Body of pancreas (tissue), 4 donors: ENCODE measurements at regions not wholly inside any gene's neighbourhood (a gene's known extent, or its start where the extent isn't known, plus 50 kb on each side); places are given as distances from the start of the nearest gene placed in this dataset.

Experiments
- ATAC-seq: fragments of 150-250 bp; one replicate; pipeline ENCODE4 v1.9.1; 2016
- DNase-seq, 4 donors: peaks; one replicate each; pipeline ENCODE4 v3.0.0-alpha.2; 2019
- H3K27ac ChIP-seq, 4 donors: fragments of 200-600 bp; sonication (generic); 1 replicate in 3 of 4; 2 replicates in 1 of 4; pipeline versions ENCODE4 v1.5.1 to v1.6.1; 2016 to 2019; ENCODE audit warnings: mild to moderate bottlenecking in 1 of 4, mixed read lengths in 1 of 4, moderate library complexity in 1 of 4
- H3K27me3 ChIP-seq, 2 donors: fragments of 200-600 bp; sonication (generic); one replicate each; pipeline ENCODE4 v1.6.0; 2016; ENCODE audit warnings: mild to moderate bottlenecking in 1 of 2
- H3K36me3 ChIP-seq, 2 donors: fragments of 200-600 bp; sonication (generic); replicated peaks in 1 of 2; 2 replicates each; pipeline ENCODE4 v1.5.1; 2016; ENCODE audit warnings: low read depth in 2 of 2; ENCODE audit not compliant: insufficient read depth in 1 of 2
- H3K4me1 ChIP-seq: fragments of 200-600 bp; sonication (generic); one replicate; pipeline ENCODE4 v1.6.0; 2016
- H3K4me3 ChIP-seq, 2 donors: fragments of 200-600 bp; sonication (generic); 1 replicate in 1 of 2; 2 replicates in 1 of 2; pipeline ENCODE4 v1.5.1; 2016 to 2019
- H3K9me3 ChIP-seq, 3 donors: fragments of 200-600 bp; sonication (generic); 1 replicate in 2 of 3; 2 replicates in 1 of 3; pipeline ENCODE4 v1.5.1; 2016
- CTCF ChIP-seq, 7 experiments: fragments of 450-650 bp in 4 of 7; fragments of 200-600 bp in 3 of 7; sonication (generic) in 3 of 7; IDR thresholded peaks; one replicate each; pipeline ENCODE4 v1.5.1; 2016 to 2019; ENCODE audit warnings: antibody characterized with exemption in 7 of 7
- POLR2A ChIP-seq, 3 donors: fragments of 450-650 bp; IDR thresholded peaks; one replicate each; pipeline ENCODE4 v1.6.1; 2016; ENCODE audit warnings: antibody characterized with exemption in 3 of 3, mild to moderate bottlenecking in 2 of 3
- WGBS, 2 donors: methylation state at CpG; one replicate each; pipeline ENCODE4 v1.1.5; 2017; 5-methylcytosine and 5-hydroxymethylcytosine counted together
- intact Hi-C: fragments of 100-400 bp; cut with DNase I; formaldehyde crosslinking; loops from one replicate; pipeline ENCODE4 v1.15.1; 2023

- TF ChIP-seq CTCF (IDR thresholded peaks at IDR 0.05) (no peak), POLR2A (IDR thresholded peaks at IDR 0.05) (no peak)
- no peaks in the 10 kb centered on the region for H3K36me3 ChIP-seq
- no peak for DNase-seq
- WGBS, 2 donors = 80 to 81% methylated on average over 6 to 12 of the region's 12 CpGs
- no peak overlapping the region for H3K27ac ChIP-seq
- intact Hi-C loops = no loop called here
- no peaks in the 10 kb centered on the region for H3K9me3 ChIP-seq
- H3K27me3 ChIP-seq = no peaks in the 10 kb centered on the region
- no peak for ATAC-seq
- no peak overlapping the region for H3K4me3 ChIP-seq
- H3K4me1 ChIP-seq = no peaks in the 10 kb centered on the region
Measured at GRCh38 chr13:112322557-112322956, 53.6 kb upstream of the SPACA7 start.

GRCh38 chr13:112324116-112324515 is 52.0 kb upstream of the SPACA7 start:
- intact Hi-C loops = no loop called here
- Histone ChIP-seq H3K9me3 (no peaks in the 10 kb centered on the region), H3K27me3 (no peaks in the 10 kb centered on the region), H3K27ac (no peak overlapping the region), H3K4me3 (no peak overlapping the region), H3K4me1 (no peaks in the 10 kb centered on the region), H3K36me3 (no peaks in the 10 kb centered on the region)
- DNase-seq = no peak
- TF ChIP-seq CTCF (IDR thresholded peaks at IDR 0.05) (no peak), POLR2A (IDR thresholded peaks at IDR 0.05) (no peak)
- no peak for ATAC-seq
- 27 to 36% methylated on average over 13 to 16 of the region's 16 CpGs for WGBS, 2 donors

GRCh38 chr13:112325142-112325808 is 50.9 kb upstream of the SPACA7 start:
- H3K4me1 ChIP-seq = no peaks in the 10 kb centered on the region
- intact Hi-C loops = no loop called here
- no peak for TF ChIP-seq POLR2A (IDR thresholded peaks at IDR 0.05)
- no peak for TF ChIP-seq CTCF (IDR thresholded peaks at IDR 0.05)
- ATAC-seq (no peak), DNase-seq (no peak)
- no peak overlapping the region for H3K27ac ChIP-seq
- no peaks in the 10 kb centered on the region for H3K36me3 ChIP-seq
- no peak overlapping the region for H3K4me3 ChIP-seq
- no peaks in the 10 kb centered on the region for H3K9me3 ChIP-seq
- no peaks in the 10 kb centered on the region for H3K27me3 ChIP-seq
- WGBS, 2 donors = 41 to 48% methylated on average over 21 to 26 of the region's 26 CpGs

- intact Hi-C loops = no loop called here
- Histone ChIP-seq H3K9me3 (no peaks in the 10 kb centered on the region), H3K27ac (no peak overlapping the region), H3K4me3 (no peak overlapping the region), H3K27me3 (peaks cover 0 to 5% of the 10 kb centered on the region in 2 donors), H3K36me3 (no peaks in the 10 kb centered on the region), H3K4me1 (peaks cover 6% of the 10 kb centered on the region)
- no peak for TF ChIP-seq CTCF (IDR thresholded peaks at IDR 0.05)
- TF ChIP-seq POLR2A (IDR thresholded peaks at IDR 0.05) = no peak
- ATAC-seq (no peak), DNase-seq (no peak)
- 49 to 63% methylated on average over 8 to 26 of the region's 26 CpGs for WGBS, 2 donors
Measured at GRCh38 chr13:112325920-112326645, 50.1 kb upstream of the SPACA7 start.
